NT2/D1 (cell line): ENCODE measurements at regions not wholly inside any gene's neighbourhood (a gene's known extent, or its start where the extent isn't known, plus 50 kb on each side); places are given as distances from the start of the nearest gene placed in this dataset.

ENCODE experiments used
- DNase-seq: peaks from one replicate; pipeline ENCODE4 v3.0.0-alpha.2; 2011; ENCODE audit warnings: low read depth, low spot score
- H3K27me3 ChIP-seq: 2 replicates; pipeline ENCODE4 v1.6.0; 2011; ENCODE audit warnings: mild to moderate bottlenecking; ENCODE audit not compliant: insufficient read length, insufficient read depth
- H3K36me3 ChIP-seq: 2 replicates; pipeline ENCODE4 v1.6.1; 2011; ENCODE audit warnings: mild to moderate bottlenecking, low read length, mixed read lengths; ENCODE audit not compliant: insufficient read depth, insufficient read length
- H3K4me1 ChIP-seq: 2 replicates; pipeline ENCODE4 v1.5.1; 2011; ENCODE audit not compliant: insufficient read depth, insufficient read length
- H3K4me3 ChIP-seq: 2 replicates; pipeline ENCODE4 v1.5.1; 2011; ENCODE audit warnings: low read depth; ENCODE audit not compliant: insufficient read length
- H3K9ac ChIP-seq: 2 replicates; pipeline ENCODE4 v1.6.0; 2011; ENCODE audit warnings: low read depth; ENCODE audit not compliant: insufficient read length
- H3K9me3 ChIP-seq: 2 replicates; pipeline ENCODE4 v1.5.1; 2011; ENCODE audit warnings: mild to moderate bottlenecking, low read length; ENCODE audit not compliant: insufficient read depth
- SUZ12 ChIP-seq: IDR thresholded peaks from 2 replicates; pipeline ENCODE4 v1.6.1; 2011; ENCODE audit not compliant: insufficient read length, insufficient read depth; ENCODE audit errors: extremely low read depth
- YY1 ChIP-seq: IDR thresholded peaks from 2 replicates; pipeline ENCODE4 v1.6.1; 2011; ENCODE audit not compliant: insufficient read length, insufficient read depth
- ZNF274 ChIP-seq: IDR thresholded peaks from 2 replicates; pipeline ENCODE4 v1.6.1; 2011; ENCODE audit warnings: mild to moderate bottlenecking, low read depth, low read length

GRCh38 chr10:107715565-107715964 is 551.1 kb upstream of the SORCS1 start:
- H3K4me3 ChIP-seq = no peak overlapping the region
- H3K4me1 ChIP-seq = no peaks in the 10 kb centered on the region
- no peaks in the 10 kb centered on the region for H3K9me3 ChIP-seq
- DNase-seq = no peak
- H3K9ac ChIP-seq = no peak overlapping the region
- TF ChIP-seq YY1 (no peak), ZNF274 (no peak)
- no peaks in the 10 kb centered on the region for H3K27me3 ChIP-seq
- no peaks in the 10 kb centered on the region for H3K36me3 ChIP-seq

- TF ChIP-seq SUZ12 (no peak), YY1 (no peak)
- no peaks in the 10 kb centered on the region for H3K27me3 ChIP-seq
These were observed 544.5 kb upstream of the SORCS1 start for GRCh38 chr10:107708981-107709380.

GRCh38 chr10:107706096-107706725 is 541.7 kb upstream of the SORCS1 start:
- no peaks in the 10 kb centered on the region for H3K9me3 ChIP-seq
- no peaks in the 10 kb centered on the region for H3K4me1 ChIP-seq
- no peak overlapping the region for H3K9ac ChIP-seq
- TF ChIP-seq SUZ12 = no peak
- TF ChIP-seq YY1 = no peak
- no peak for TF ChIP-seq ZNF274
- DNase-seq = no peak
- H3K4me3 ChIP-seq = no peak overlapping the region
- no peaks in the 10 kb centered on the region for H3K36me3 ChIP-seq
- H3K27me3 ChIP-seq = no peaks in the 10 kb centered on the region

More at GRCh38 chr10:107708981-107709380, 544.5 kb upstream of the SORCS1 start:
- Histone ChIP-seq H3K36me3 (no peaks in the 10 kb centered on the region), H3K4me1 (no peaks in the 10 kb centered on the region), H3K9me3 (no peaks in the 10 kb centered on the region), H3K9ac (no peak overlapping the region), H3K4me3 (no peak overlapping the region)
- no peak for DNase-seq

GRCh38 chr10:107701943-107702342 is 537.4 kb upstream of the SORCS1 start:
- Histone ChIP-seq H3K4me1 (no peaks in the 10 kb centered on the region), H3K4me3 (no peak overlapping the region), H3K27me3 (no peaks in the 10 kb centered on the region), H3K36me3 (no peaks in the 10 kb centered on the region), H3K9me3 (no peaks in the 10 kb centered on the region), H3K9ac (no peak overlapping the region)
- TF ChIP-seq ZNF274 (no peak), SUZ12 (no peak), YY1 (no peak)
- no peak for DNase-seq

- Histone ChIP-seq H3K9me3 (no peaks in the 10 kb centered on the region), H3K9ac (no peak overlapping the region), H3K36me3 (no peaks in the 10 kb centered on the region), H3K4me3 (no peak overlapping the region), H3K27me3 (no peaks in the 10 kb centered on the region), H3K4me1 (no peaks in the 10 kb centered on the region)
- no peak for DNase-seq
- TF ChIP-seq ZNF274 = no peak
- no peak for TF ChIP-seq YY1
- TF ChIP-seq SUZ12 = no peak
These were observed 527.6 kb upstream of the SORCS1 start for GRCh38 chr10:107692072-107692471.

- Histone ChIP-seq H3K27me3 (no peaks in the 10 kb centered on the region), H3K36me3 (no peaks in the 10 kb centered on the region), H3K4me1 (no peaks in the 10 kb centered on the region), H3K9ac (no peak overlapping the region), H3K4me3 (no peak overlapping the region), H3K9me3 (no peaks in the 10 kb centered on the region)
- DNase-seq = no peak
- TF ChIP-seq ZNF274 = no peak
- TF ChIP-seq YY1 = no peak
- TF ChIP-seq SUZ12 = no peak
These were observed 524.8 kb upstream of the SORCS1 start for GRCh38 chr10:107689323-107689722.

- H3K4me3 ChIP-seq = no peak overlapping the region
- TF ChIP-seq ZNF274 = no peak
- TF ChIP-seq YY1 = no peak
- TF ChIP-seq SUZ12 = no peak
- no peaks in the 10 kb centered on the region for H3K27me3 ChIP-seq
- no peaks in the 10 kb centered on the region for H3K36me3 ChIP-seq
- DNase-seq = no peak
- no peaks in the 10 kb centered on the region for H3K4me1 ChIP-seq
- H3K9me3 ChIP-seq = no peaks in the 10 kb centered on the region
- H3K9ac ChIP-seq = no peak overlapping the region
These were observed 523.2 kb upstream of the SORCS1 start for GRCh38 chr10:107687701-107688100.

- no peaks in the 10 kb centered on the region for H3K9me3 ChIP-seq
- no peaks in the 10 kb centered on the region for H3K27me3 ChIP-seq
- H3K4me3 ChIP-seq = no peak overlapping the region
- H3K9ac ChIP-seq = no peak overlapping the region
- no peaks in the 10 kb centered on the region for H3K36me3 ChIP-seq
- TF ChIP-seq SUZ12 (no peak), ZNF274 (no peak), YY1 (no peak)
- no peak for DNase-seq
- no peaks in the 10 kb centered on the region for H3K4me1 ChIP-seq
These were observed 521.6 kb upstream of the SORCS1 start for GRCh38 chr10:107686095-107686494.
